Peyer's patch (tissue), 4 donors: ENCODE measurements at regions not wholly inside any gene's neighbourhood (a gene's known extent, or its start where the extent isn't known, plus 50 kb on each side); places are given as distances from the start of the nearest gene placed in this dataset.

Experiments used
- POLR2A ChIP-seq, 2 donors: fragments of 450-650 bp; IDR thresholded peaks; one replicate each; pipeline ENCODE4 v1.5.1; 2017; ENCODE audit warnings: antibody characterized with exemption in 2 of 2, mild to moderate bottlenecking in 2 of 2, moderate library complexity in 2 of 2
- TF ChIP-seq, protein P1 (sequence below), 6 experiments: fragments of 450-650 bp in 4 of 6; fragments of 200-600 bp in 2 of 6; sonication (generic) in 1 of 6; IDR thresholded peaks; one replicate each; pipeline ENCODE4 v1.5.1; 2017 to 2019; ENCODE audit warnings: antibody characterized with exemption in 6 of 6, mild to moderate bottlenecking in 3 of 6, moderate library complexity in 1 of 6

DNA sequence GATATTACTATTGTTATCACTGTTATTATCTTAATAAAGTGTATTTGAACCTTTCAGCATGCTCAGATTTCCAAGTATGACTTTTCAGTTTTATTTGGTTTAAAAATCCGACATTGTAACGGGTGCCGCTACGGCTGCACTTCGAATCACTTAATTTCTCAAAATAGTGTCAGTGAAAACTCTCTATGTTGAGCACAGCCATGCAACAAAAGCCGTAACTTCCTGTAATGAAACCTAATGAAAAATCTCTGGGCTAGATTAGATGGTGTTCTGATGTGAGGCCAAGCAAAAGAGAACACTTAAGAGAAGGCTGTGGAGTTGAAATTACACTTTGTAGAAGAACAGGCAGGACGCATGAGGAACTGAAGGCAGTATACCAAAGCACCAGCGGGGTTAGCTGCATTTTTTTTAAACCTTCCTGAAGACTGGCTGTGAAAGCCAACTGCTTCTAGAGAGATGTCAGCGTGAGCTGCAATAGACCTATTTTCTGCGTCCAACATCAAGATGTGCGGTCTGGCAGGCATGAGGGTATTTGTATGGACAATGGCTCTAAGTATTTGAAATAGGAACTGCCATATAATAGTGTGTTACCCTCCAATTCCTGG is 1545.0 kb upstream of the GOT2 start:
- TF ChIP-seq, protein P1, sequence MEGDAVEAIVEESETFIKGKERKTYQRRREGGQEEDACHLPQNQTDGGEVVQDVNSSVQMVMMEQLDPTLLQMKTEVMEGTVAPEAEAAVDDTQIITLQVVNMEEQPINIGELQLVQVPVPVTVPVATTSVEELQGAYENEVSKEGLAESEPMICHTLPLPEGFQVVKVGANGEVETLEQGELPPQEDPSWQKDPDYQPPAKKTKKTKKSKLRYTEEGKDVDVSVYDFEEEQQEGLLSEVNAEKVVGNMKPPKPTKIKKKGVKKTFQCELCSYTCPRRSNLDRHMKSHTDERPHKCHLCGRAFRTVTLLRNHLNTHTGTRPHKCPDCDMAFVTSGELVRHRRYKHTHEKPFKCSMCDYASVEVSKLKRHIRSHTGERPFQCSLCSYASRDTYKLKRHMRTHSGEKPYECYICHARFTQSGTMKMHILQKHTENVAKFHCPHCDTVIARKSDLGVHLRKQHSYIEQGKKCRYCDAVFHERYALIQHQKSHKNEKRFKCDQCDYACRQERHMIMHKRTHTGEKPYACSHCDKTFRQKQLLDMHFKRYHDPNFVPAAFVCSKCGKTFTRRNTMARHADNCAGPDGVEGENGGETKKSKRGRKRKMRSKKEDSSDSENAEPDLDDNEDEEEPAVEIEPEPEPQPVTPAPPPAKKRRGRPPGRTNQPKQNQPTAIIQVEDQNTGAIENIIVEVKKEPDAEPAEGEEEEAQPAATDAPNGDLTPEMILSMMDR (IDR thresholded peaks at IDR 0.05): no peak
- TF ChIP-seq POLR2A (IDR thresholded peaks at IDR 0.05): no peak
